ENCODE measurements at regions not wholly inside any gene's neighbourhood (a gene's known extent, or its start where the extent isn't known, plus 50 kb on each side); places are given as distances from the start of the nearest gene placed in this dataset.
"Not testable (repeated sequence)": the region's sequence is repeated elsewhere in the genome, so short reads cannot be mapped to it uniquely, and the experiment has no call there.

DNA sequence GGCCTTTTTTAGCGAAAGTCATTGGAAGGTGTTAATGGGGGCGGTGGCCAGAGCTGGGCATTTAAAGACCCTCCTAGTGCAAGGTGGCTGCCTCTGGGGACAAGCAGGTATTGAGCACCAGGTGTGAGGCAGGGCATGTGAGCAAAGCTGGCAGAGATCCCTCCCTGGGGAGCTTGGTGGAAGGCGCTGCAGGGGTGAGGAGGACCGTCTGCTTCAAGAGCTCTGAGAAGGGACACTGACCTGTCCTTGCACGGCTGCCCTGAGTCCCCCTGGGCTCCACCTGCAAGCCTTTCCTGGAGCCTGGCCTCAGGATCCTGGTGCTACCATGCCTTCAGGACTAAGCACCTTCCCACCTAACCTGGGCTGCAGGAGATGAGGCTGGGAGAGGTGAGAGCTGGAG lies 127.0 kb upstream of the CIBAR2 start:
- DNase-seq (ENCODE audit: low read depth), result no peak

DNA sequence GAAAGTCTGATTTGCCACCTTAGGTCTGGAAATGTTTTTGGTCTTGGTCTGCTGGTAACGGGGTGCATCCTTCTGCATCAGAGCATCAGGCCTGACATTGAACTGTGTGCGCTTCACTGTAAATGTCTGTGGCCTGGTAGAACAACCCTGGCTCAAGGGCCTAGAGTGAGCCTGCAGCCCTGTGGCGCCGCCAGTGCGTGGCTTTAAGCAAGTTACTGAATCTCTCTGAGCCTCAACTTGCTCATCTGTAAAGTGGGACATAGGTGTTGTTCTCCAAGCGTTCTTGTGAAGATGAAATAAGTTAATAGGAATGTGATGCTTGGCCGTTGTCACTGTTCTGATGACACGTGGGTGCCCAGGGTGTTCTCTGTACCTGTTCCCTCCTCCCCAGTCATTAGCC lies 127.6 kb upstream of the CIBAR2 start:
- no peak for DNase-seq (ENCODE audit: low read depth)

DNA sequence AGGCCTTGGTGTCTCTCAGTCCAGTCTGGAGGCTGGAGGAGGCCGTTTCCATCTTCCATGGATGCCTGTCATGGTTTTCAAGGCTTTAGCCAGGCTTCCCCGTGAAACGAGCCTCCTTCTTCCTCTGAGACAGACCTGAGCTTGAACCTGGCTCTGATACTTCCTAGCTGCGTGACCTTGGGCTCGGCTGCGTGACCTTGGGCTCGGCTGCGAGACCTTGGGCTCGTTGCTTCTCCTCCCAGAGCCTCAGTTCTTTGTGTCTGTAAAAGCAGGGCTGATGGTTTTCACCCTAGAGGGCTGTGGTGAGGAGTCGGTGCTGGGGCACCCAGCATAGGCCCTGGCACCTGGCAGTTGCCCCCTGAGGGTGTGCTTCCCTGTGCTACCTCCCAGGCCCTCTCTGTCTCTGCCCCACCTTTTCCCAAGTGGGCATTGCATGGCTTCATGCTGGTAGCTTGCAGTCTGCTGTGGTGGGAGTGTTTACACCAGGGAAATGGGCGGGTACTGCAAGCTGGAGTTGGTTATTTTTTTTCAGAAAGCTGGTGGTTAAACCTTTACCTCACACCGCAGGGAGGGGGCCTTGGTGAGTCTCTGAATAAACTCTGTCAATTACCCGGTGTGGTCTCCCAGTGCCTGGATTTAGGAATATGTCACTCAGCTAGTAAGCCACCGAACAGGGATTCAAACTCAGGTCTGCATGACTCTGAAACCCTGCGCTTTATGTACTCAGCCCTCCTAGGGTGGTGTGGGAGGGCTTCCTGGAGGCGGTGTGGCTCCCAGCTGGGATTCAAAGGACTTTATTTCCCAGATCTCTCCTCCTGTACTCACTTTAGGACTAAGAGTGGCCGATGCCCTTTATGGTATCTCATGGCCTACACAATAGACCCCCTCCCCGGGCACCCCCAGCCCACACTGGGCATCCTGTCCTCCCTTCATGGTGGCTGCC lies 129.0 kb upstream of the CIBAR2 start:
- no peak for DNase-seq (ENCODE audit: low read depth)

DNA sequence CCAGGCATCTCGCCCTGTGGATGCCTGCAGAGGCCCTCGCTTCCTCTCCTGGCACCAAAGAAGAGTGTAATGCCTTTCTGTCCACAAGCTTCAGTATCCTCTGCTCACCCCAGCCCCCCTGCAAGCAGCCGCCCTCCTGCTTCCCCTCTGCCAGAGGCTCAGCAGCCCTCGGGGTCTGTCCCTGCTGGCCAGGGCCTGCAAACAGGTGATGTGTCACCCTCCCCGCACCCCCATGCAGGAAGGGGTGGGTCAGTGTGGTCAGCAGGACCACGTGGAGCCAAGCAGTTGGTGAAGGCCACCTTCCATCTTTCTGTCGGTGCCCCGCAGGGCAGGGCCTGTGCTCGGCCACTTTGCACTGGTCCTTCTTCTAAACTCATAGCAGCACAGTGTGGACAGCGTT lies 129.9 kb upstream of the CIBAR2 start:
- DNase-seq (ENCODE audit: low read depth), result no peak

DNA sequence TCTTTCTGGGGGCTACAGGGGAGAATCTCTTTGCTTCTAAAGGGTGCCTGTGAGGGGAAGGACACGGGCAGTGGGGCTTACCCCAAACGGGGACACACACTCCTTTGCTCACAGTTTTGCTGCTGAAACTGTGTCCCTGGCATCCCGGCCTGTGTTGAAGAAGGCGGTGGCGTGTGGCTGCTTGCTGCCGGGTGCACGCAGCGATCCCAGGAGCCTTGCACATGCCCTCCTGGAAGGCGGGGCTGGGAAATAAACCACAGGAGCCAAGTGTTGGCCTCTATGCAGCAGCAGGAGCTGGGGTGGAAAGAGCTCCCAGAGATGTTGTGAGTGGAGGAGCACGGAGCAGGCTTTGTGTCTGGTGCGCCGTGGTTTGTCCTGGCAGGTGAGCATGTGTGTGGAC lies 131.0 kb upstream of the CIBAR2 start:
- no peak for DNase-seq (ENCODE audit: low read depth)

DNA sequence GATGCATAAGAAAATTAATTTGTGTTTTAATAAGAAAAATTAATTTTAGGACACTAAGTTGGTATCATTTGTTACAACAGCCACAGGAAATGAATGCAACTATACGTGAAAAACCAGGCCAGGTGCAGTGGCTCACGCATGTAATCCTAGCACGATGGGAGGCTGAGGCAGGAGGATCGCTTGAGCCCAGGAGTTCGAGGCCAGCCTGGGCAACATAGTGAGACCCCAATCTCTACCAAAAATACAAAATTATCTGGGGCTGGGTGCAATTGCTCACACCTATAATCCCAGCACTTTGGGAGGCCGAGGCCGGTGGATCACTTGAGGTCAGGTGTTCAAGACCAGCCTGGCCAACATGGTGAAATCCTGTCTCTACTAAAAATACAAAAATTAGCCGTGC lies 132.2 kb upstream of the CIBAR2 start:
- DNase-seq (ENCODE audit: low read depth), result not testable (repeated sequence)

DNA sequence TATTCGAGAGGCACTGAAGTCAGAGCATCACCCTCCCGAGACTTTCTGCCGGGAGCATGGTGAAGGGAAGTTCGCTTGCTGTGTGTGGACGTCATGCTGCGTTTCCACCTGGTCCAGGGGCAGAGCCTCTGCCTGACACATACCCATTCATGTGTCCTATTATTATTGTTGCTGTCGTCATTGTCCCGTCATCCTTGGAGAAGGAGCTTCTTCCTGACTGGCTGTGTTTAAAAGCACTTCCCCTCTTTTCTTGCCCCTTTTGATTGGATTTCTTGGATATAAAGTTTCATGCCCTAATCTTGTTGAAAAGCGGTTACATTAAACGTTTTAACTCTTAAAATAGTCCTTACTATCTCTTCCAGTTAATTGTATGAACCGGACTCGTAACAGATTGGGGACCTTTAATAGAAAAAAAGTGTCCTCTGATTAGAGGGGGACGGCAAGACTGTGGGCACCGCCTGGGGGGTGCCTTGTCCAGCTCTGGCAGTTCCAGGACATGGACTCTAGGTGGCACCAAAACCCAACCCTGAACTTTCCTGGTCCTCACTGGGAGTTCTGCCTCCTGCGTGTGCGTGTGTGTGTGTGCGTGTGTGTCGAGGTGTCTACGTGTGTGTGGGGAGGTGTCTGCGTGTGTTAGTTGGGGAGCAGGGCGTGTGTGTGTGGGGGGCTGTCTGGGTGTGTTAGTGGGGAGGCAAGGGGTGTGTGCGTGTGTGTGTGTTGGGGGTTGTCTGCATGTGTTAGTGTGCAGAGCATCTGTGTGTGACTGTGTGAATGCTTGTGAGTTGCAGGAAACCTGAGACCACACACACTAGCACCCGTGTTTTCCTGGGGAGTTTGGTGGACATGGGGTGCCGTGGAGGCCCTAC lies 133.3 kb upstream of the CIBAR2 start:
- DNase-seq (ENCODE audit: low read depth), result peak; percentile 8

DNA sequence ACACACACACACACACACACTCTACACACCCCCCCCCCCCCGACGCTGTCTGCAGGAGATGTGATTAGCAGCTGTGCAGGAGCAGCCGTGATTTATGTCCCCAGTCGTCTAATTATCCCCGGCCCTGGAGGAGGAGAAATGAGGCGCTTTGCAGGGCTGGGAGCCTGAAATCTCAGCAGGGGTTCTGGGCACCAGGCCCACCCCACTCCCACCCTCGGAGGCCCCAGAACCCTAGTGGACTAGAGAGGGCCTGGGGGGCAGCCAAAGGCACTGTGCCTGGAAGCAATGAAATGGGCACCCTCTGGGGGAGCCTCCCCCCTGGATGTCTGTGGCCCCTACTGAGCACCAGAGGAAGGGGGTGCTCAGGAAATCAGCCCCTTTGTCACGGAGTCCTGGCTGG lies 134.2 kb upstream of the CIBAR2 start:
- DNase-seq (ENCODE audit: low read depth), result no peak

DNA sequence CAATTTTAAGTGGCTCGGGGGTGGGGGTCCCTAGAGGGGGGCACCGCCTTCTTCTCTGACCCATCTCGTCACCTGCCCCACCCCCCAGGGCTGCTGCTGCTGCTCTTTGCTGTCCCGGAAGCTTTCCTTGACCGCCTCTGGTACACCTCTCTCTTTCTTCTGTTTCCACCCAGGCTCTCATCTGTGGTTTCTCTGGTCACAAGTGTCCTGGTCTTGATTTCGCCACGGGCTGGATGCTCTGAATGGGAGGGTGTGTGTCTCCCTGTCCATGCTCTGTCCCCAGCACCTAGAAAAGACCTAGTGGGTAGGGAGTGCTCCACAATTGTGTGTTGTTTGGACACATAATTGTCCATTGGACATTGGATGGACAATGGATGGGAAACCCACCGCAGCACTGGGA lies 134.7 kb upstream of the CIBAR2 start:
- no peak for DNase-seq (ENCODE audit: low read depth)

DNA sequence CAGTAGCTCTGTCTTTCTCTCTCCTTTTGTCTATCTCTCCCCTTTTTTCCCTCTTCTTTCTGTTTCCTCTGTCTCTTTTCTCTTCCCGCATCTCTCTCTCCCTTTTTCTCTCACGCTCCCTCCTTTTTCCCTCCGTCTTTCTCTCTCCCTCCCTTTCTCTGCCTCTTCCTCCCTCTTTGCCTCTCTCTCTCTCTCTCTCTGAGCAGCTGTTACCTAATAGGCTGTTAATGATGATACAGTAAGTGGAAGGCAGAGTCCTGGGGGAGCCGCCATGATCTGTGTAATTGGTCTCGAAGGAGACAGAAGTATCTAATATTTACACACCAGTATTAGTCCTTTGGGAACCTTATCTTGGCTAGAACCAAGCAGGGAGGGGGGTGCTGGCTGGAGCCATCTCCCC lies 136.1 kb upstream of the CIBAR2 start:
- no peak for DNase-seq (ENCODE audit: low read depth)

DNA sequence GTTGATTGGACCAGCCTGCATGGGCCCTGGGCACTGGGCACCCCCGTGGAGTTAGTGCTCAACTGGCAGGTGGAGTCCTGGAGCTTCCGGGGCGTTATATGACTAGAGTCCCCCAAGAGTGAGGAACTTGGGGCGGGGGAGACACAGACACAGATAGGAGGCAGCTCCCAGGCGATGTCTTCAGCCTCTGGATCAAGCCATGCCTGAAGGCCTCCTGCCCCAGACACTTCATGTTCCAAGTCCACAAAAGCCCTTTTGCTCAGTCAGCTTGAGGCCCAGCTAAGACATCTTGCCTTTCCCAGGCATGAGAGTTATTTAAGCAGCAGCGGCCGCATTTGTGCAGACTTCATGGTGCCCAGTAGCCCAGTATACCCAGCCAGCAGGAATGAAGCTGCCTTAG lies 136.6 kb upstream of the CIBAR2 start:
- DNase-seq (ENCODE audit: low read depth), result no peak

DNA sequence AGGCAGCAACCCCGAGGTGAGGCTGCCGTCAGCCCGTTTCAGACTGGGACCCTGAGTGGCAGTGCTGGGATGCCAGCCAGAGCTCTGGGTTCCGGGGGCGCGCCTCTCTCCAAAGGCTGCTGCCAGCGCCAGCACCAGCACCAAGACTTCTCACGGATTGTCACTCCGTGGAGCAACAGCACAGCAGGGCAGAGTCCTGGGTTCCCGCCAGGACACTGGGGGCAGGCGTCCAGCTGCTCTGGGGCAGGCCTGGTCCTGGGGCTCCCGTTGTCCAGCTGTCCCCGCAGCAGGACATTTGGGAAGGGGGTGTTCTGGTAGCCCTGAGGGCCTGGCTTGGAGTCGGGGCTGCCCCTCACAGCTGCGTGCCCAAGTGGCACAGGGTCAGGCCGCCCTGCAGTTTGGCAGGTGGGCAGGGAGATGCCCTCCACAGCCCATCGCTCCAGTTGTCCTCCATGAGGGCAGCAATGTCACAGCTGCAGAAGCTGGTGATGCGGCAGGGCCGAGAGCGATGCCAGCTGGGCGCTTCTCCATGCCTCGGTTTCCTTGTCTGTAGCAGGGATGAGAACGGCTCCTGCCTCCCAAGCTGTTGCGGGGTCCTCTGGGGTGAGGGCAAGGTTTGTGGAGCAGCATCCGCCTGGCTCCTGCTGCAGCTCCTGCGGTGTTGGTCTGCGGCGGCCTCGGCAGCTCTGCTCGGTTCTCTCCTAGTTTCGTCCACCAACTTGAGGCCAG lies 137.3 kb upstream of the CIBAR2 start:
- DNase-seq (ENCODE audit: low read depth), result no peak

DNA sequence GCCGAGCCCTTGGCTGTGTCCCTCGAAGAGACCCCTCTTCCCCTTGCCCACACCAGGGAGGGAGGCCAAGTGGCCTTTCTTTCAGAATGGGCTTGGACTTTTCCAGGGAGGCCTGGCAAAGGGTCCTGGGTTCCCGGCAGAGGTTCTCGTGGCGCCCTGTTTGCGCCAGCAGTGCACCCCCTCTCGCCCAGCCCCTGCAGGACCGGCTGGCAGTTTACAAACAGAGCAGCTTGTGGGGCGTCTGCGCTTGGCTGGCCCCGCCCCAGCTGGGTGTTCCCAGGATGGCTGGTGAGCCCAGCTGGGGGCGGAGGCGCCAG lies 137.8 kb upstream of the CIBAR2 start:
- DNase-seq (ENCODE audit: low read depth), result no peak

DNA sequence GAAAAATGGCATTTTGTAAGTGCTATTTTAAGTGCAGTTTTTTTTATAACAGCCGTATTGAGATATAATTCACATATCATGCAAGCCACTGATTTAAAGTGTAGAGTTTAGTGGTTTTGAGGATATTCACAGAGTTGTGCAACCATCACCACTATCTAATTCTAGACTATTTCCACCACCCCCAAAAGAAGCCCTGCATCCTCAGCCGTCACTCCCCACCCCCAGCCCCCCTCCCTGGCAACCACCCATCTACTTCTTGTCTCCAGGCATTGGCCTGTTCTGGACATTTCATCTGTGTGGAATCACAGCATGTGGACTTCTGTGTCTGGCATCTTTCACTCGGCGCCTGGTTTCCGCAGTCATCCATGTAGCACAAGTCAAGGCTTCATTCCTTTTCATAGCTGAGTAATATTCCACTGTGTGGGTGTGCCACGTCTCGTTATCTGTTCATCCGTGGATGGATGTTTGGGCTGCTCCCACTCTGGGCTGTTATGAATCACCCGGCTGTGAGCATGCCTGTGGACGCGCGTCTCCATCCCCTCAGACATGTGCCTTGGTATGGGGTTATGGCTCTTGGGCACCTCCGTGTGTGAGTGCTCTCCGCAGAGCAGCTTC lies 138.4 kb upstream of the CIBAR2 start:
- no peak for DNase-seq (ENCODE audit: low read depth)

DNA sequence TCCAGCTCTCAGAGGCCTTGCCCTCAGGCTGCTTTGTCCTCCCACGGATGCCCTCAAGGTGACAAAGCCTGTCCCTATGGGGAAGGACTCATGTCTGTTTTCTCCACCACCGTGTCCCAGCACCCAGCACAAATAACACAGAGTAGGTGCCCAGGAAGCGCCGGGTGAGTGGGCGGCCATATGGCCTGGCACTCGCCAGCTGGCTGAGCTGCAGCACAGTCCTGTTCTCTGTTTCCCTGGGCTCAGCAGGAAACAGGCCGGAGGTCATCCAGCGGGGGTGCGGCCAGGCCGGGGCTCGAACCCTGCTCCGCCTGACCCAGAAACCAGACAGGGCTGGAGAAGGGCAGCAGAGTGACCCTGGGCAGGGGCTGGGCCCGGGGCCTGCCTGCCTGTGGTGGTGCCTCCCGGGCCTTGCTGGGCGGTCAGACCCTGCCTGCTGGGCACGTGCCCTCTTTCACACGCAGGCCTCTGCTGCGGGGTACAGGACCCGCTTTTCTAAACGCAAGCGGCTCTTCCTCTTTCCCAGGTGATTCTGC lies 139.0 kb upstream of the CIBAR2 start:
- no peak for DNase-seq (ENCODE audit: low read depth)

DNA sequence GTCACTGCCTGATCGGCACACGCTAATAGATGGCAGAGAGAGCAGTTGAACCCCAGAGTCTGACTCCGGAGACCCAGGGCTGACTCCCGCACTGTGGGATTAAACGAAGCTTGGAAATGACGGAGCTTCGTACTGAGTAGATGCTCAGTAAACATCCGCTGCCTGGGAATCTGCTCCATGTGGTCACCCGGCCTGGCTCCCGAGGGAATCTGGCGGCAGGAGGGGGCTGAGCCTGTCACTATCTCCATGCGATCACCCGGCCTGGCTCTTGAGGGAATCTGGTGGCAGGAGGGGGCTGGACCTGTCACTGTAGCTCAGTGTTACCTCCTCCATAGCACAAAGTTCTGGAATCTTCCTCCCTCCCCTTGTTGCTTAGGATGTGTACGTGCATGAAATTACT lies 139.7 kb upstream of the CIBAR2 start:
- no peak for DNase-seq (ENCODE audit: low read depth)

DNA sequence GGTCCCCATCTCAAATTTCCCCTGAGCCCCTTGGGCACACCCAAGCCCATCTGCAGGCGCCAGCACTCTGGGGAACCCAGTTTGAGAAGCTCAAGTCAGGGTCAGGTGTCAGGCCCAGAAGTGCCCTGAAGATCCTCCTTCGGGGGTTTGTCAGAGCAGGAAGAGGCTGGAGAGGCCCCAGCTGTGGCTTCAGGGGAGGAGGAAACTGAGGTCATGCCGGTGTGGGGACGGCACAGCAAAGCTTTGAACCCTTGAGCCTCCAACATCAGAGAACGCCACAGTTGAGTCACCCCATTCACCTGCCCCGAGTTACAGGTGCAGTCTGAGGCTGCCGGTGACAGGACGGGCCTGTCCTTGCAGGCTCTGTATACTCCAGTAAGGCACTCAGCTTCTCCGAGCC lies 140.2 kb upstream of the CIBAR2 start:
- DNase-seq (ENCODE audit: low read depth), result no peak

DNA sequence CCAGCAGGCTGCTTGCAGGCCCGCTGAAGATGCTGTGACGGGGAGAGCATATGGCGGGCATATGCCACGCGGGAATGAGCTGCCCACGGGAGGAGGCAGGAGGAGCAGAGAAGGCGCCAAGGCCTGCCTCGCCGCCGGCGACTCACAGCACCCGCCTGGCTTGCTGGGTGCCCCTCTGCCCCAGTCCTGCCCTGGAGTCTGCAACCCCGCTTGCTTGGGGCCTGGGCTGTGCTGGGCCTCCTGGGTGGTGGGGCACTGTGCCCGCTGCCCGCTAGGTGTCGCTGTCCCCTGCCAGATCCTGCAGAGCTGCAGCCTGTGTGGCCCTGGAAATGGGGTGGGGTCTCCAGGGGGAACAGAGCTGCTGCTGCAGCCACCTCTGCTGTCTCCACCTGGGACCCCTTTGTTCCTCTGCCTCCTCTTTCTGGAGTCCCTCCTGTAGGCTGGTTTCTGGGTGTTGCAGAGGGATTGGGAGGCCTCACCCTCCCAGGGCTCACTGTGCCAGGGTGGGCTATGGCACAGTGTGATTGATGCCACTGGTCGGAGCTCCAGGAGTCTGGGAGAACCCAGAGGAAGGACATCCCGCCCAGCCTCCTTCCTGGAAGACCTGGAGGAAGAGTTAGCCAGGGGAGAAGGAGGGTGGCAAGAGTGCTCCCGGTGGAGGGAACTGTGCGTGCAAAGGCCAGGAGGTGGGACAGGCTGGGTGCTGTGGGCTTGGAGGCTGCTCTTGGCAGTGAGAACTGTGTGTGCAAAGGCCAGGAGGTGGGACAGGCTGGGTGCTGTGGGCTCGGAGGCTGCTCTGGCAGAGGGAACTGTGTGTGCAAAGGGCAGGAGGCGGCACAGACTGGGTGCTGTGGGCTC lies 141.0 kb upstream of the CIBAR2 start:
- peak; percentile 39 for DNase-seq (ENCODE audit: low read depth)

DNA sequence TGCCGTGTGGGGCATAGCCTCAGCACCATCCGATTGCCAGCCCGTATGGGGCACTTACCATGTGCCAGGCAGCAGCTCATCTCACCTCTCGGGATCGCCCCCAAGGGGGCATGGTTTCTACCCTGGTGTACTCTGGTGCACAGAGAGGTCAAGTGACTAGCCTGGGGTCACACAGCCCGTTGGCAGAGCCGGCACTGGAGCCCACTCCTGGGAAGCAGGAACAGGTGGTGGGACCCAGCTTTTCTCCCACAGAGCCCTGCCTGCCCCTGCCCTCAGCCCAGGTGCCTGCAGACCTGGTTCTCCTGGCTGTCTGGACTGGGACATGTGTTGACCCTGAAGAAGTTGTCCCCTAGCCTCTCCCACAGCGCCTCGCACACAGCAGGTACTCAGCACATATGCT lies 141.8 kb upstream of the CIBAR2 start:
- no peak for DNase-seq (ENCODE audit: low read depth)

DNA sequence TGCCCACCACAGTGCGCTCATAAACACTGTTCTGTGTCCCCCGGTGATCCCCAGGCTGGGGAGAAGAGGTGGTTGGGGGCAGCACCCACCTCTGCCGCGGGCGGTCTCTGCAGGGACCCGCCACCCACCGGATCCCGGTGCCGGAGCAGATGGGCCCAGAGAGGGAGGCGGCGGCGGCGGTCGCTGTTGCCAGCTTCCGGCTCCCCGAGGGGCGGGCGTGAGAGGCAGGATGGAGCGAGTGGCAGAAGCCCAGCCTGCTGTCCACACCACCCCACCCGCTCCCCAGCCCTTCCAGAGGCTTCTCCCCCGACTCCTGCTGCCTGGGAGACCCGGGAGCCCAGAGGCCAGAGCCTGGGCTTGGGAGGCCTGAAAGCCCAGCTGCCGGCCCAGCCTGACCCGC lies 142.6 kb upstream of the CIBAR2 start:
- no peak for DNase-seq (ENCODE audit: low read depth)

DNA sequence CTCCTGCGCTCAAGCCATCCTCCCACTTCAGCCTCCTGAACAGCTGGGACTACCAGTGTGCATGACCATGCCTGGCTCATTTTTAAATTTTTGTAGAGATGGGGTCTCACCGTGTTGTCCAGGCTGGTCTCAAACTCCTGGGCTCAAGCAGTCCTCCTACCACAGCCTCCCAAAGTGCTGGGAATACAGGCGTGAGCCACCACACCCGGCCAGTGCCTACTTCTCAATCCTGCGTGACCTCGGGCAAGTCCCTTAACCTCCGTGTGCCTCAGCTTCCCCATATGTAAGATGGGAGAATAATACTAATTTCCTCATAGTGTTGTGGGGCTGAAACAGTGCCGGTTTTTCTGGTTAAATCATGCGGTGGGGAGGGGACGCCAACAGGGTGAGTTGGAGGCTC lies 143.5 kb upstream of the CIBAR2 start:
- DNase-seq (ENCODE audit: low read depth), result no peak

Measured in stimulated activated CD8-positive, alpha-beta memory T cell treated with anti-CD3 and anti-CD28 coated beads, Interleukin-12 subunit alpha, Interleukin-12 subunit beta, amount 100 ng/mL, for 4 hours (primary cell).